Left cardiac atrium (tissue), 4 donors: ENCODE measurements at regions not wholly inside any gene's neighbourhood (a gene's known extent, or its start where the extent isn't known, plus 50 kb on each side); places are given as distances from the start of the nearest gene placed in this dataset.

Source experiments
- ATAC-seq, 2 donors: fragments of 200-7000 bp; cut with Tn5 transposase; one replicate each; pipeline ENCODE4 v1.9.1; 2020; ENCODE audit warnings: mild to moderate bottlenecking in 2 of 2, moderate library complexity in 2 of 2
- DNase-seq: peaks from one replicate; pipeline ENCODE4 v3.0.0-alpha.2; 2020
- intact Hi-C, 2 donors: fragments of 100-400 bp; cut with DNase I; formaldehyde crosslinking; loops; one replicate each; pipeline versions ENCODE4 v1.14.1 to v1.15.1; 2022 to 2023
- donor health status: DM: no; HTN: yes; CAD: no.
- donor health status: DM: no; HTN: yes; CAD: no; lungs with severe emphysema.
- donor health status: DM: yes; HTN: yes; CAD: no.
- donor health status: Dilated cardiomyopathy.

- intact Hi-C loops: no loop called here
- ATAC-seq: no peak
Measured at GRCh38 chr5:105836887-105837286, 1833.8 kb downstream of the EFNA5 start.

GRCh38 chr5:105836268-105836667 lies 1834.5 kb downstream of the EFNA5 start:
- intact Hi-C loops: no loop called here
- ATAC-seq (no peak), DNase-seq (no peak)

More at GRCh38 chr5:105836887-105837286, 1833.8 kb downstream of the EFNA5 start:
- no peak for DNase-seq

- intact Hi-C loops: no loop called here
- DNase-seq (no peak), ATAC-seq (no peak)
Measured at GRCh38 chr5:105828821-105829220, 1841.9 kb downstream of the EFNA5 start.

- no peak for DNase-seq
- no peak for ATAC-seq
- intact Hi-C loops: no loop called here
Measured at GRCh38 chr5:105821800-105822199, 1848.9 kb downstream of the EFNA5 start.

- ATAC-seq (no peak), DNase-seq (no peak)
- intact Hi-C loops: no loop called here
Measured at GRCh38 chr5:105817914-105818313, 1852.8 kb downstream of the EFNA5 start.

- DNase-seq (no peak), ATAC-seq (no peak)
- intact Hi-C loops: no loop called here
Measured at GRCh38 chr5:105817416-105817815, 1853.3 kb downstream of the EFNA5 start.

GRCh38 chr5:105816961-105817360 lies 1853.8 kb downstream of the EFNA5 start:
- no peak for ATAC-seq
- intact Hi-C loops: no loop called here
- no peak for DNase-seq

- intact Hi-C loops: no loop called here
- no peak for ATAC-seq
- no peak for DNase-seq
Measured at GRCh38 chr5:105812304-105812703, 1858.4 kb downstream of the EFNA5 start.

GRCh38 chr5:105807951-105808350 lies 1862.8 kb downstream of the EFNA5 start:
- no peak for ATAC-seq
- intact Hi-C loops: no loop called here
- no peak for DNase-seq

GRCh38 chr5:105807290-105807689 lies 1863.4 kb downstream of the EFNA5 start:
- DNase-seq: no peak
- intact Hi-C loops: no loop called here
- ATAC-seq: no peak

- intact Hi-C loops: no loop called here
- no peak for DNase-seq
Measured at GRCh38 chr5:105806596-105806995, 1864.1 kb downstream of the EFNA5 start.

GRCh38 chr5:105803431-105803830 lies 1867.3 kb downstream of the EFNA5 start:
- DNase-seq (no peak), ATAC-seq (no peak)
- intact Hi-C loops: no loop called here

More at GRCh38 chr5:105806596-105806995, 1864.1 kb downstream of the EFNA5 start:
- ATAC-seq: no peak

- DNase-seq (no peak), ATAC-seq (no peak)
- intact Hi-C loops: no loop called here
Measured at GRCh38 chr5:105794578-105794977, 1876.2 kb downstream of the EFNA5 start.

- ATAC-seq: no peak
- intact Hi-C loops: no loop called here
Measured at GRCh38 chr5:105789246-105789645, 1881.5 kb downstream of the EFNA5 start.

GRCh38 chr5:105783811-105784210 lies 1886.9 kb downstream of the EFNA5 start:
- intact Hi-C loops: no loop called here
- ATAC-seq: no peak
- DNase-seq: no peak

More at GRCh38 chr5:105789246-105789645, 1881.5 kb downstream of the EFNA5 start:
- no peak for DNase-seq

GRCh38 chr5:105782501-105782900 lies 1888.2 kb downstream of the EFNA5 start:
- ATAC-seq: no peak
- no peak for DNase-seq
- intact Hi-C loops: no loop called here

GRCh38 chr5:105773241-105773640 lies 1897.5 kb downstream of the EFNA5 start:
- DNase-seq (no peak), ATAC-seq (no peak)
- intact Hi-C loops: no loop called here

GRCh38 chr5:105767267-105767666 lies 1903.5 kb downstream of the EFNA5 start:
- intact Hi-C loops: no loop called here
- no peak for ATAC-seq
- no peak for DNase-seq

GRCh38 chr5:105762728-105763127 lies 1908.0 kb downstream of the EFNA5 start:
- ATAC-seq: no peak
- intact Hi-C loops: no loop called here
- DNase-seq: no peak

- DNase-seq: no peak
- no peak for ATAC-seq
- intact Hi-C loops: no loop called here
Measured at GRCh38 chr5:105754056-105754455, 1916.7 kb downstream of the EFNA5 start.

- DNase-seq (no peak), ATAC-seq (no peak)
- intact Hi-C loops: no loop called here
Measured at GRCh38 chr5:105752801-105753200, 1917.9 kb downstream of the EFNA5 start.

GRCh38 chr5:105751908-105752307 lies 1918.8 kb downstream of the EFNA5 start:
- DNase-seq (no peak), ATAC-seq (no peak)
- intact Hi-C loops: no loop called here
